ENCODE measurements at regions not wholly inside any gene's neighbourhood (a gene's known extent, or its start where the extent isn't known, plus 50 kb on each side); places are given as distances from the start of the nearest gene placed in this dataset.

DNA sequence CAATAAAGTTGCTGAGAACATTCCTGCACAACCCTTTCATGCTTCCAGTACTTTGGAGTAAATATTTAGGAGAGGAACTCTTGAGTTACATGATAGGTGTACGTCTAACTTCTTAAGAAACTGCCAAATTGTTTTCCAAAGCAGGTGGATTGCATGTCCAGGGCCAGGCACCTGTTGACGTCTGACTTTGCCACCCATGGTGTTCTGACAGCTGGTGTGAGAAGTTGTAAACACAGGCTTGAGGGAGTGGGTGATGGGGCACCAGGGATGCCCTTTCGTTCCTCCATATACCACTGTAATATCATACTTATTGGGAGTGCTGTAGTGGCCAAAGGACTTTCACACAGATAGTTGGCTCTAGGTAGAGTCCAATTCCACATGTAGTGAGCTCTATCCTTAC, 352.1 kb downstream of the GADD45G start:
- Histone ChIP-seq H3K4me2 (replicated peaks; ENCODE audit: extremely low read depth, low read length, poor library complexity, severe bottlenecking) (no peak overlapping the region), H2AFZ (ENCODE audit: insufficient read depth, low read depth, low read length, poor library complexity, severe bottlenecking) (no peak overlapping the region), H3K79me2 (ENCODE audit: insufficient read depth, low read length) (no peaks in the 10 kb centered on the region), H3K4me3 (replicated peaks in 1 of 3; ENCODE audit: low read depth in 2 of 3, low read length in 3 of 3) (no peak overlapping the region), H3K9me3 (replicated peaks in 1 of 2; ENCODE audit: control insufficient read depth in 1 of 2, insufficient read depth in 1 of 2, low read length in 2 of 2) (no peaks in the 10 kb centered on the region), H3K27me3 (ENCODE audit: control insufficient read depth in 2 of 2, insufficient read depth in 2 of 2, low read length in 2 of 2) (no peaks in the 10 kb centered on the region), H3K4me1 (ENCODE audit: control insufficient read depth in 1 of 2, insufficient read depth in 2 of 2, low read length in 2 of 2) (peaks cover 15 to 24% of the 10 kb centered on the region in 2 donors), H3K36me3 (replicated peaks in 1 of 2; ENCODE audit: control insufficient read depth in 1 of 2, insufficient read depth in 2 of 2, low read length in 2 of 2) (no peaks in the 10 kb centered on the region), H4K20me1 (ENCODE audit: insufficient read depth, low read length) (no peaks in the 10 kb centered on the region), H3K9ac (ENCODE audit: insufficient read depth, low read length, poor library complexity, severe bottlenecking) (no peak overlapping the region), H3K27ac (ENCODE audit: low read depth in 1 of 2, low read length in 2 of 2) (no peak overlapping the region)
- no peak for DNase-seq
- WGBS (ENCODE audit: insufficient coverage), result no CpG with 5 or more reads among the region's 3 CpGs
- Mint-ChIP-seq H3K9me3 (peaks cover 0 to 3% (median 0%) of the 10 kb centered on the region in 7 donors), H3K36me3 (no peaks in the 10 kb centered on the region), H3K4me1 (peaks cover 28% of the 10 kb centered on the region), H3K4me3 (no peak overlapping the region), H3K27me3 (ENCODE audit: low read depth in 3 of 3) (peaks cover 0 to 2% (median 1%) of the 10 kb centered on the region in 3 donors), H3K27ac (no peak overlapping the region)
- intact Hi-C loops (cut with micrococcal nuclease), result no loop called here
- TF ChIP-seq, protein P1, sequence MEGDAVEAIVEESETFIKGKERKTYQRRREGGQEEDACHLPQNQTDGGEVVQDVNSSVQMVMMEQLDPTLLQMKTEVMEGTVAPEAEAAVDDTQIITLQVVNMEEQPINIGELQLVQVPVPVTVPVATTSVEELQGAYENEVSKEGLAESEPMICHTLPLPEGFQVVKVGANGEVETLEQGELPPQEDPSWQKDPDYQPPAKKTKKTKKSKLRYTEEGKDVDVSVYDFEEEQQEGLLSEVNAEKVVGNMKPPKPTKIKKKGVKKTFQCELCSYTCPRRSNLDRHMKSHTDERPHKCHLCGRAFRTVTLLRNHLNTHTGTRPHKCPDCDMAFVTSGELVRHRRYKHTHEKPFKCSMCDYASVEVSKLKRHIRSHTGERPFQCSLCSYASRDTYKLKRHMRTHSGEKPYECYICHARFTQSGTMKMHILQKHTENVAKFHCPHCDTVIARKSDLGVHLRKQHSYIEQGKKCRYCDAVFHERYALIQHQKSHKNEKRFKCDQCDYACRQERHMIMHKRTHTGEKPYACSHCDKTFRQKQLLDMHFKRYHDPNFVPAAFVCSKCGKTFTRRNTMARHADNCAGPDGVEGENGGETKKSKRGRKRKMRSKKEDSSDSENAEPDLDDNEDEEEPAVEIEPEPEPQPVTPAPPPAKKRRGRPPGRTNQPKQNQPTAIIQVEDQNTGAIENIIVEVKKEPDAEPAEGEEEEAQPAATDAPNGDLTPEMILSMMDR (IDR thresholded peaks at IDR 0.05), result no peak

DNA sequence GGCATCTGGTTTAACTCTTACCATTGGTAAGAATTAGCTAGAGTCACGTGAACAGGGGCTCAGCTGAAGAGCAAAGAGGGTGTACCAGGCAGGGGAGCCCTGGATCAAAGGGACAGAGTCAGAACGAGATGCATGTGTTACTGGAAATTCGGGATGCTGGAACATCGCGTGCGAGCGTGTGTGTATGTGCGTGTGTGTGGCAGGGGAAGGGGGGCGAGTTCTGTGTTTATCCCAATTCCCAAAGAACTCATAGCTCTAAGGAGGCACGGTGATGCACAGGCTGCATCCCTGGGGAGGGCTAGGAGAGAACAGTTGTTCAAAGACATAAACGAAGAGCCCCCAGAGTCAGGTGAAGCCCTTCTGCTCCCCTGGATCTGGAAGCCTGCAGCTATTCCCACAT, 353.3 kb downstream of the GADD45G start:
- Mint-ChIP-seq H3K4me1 (peaks cover 39% of the 10 kb centered on the region), H3K27me3 (ENCODE audit: low read depth in 3 of 3) (peaks cover 0 to 2% (median 1%) of the 10 kb centered on the region in 3 donors), H3K4me3 (no peak overlapping the region), H3K36me3 (no peaks in the 10 kb centered on the region), H3K9me3 (peaks cover 0 to 1% (median 0%) of the 10 kb centered on the region in 7 donors), H3K27ac (no peak overlapping the region)
- Histone ChIP-seq H3K27me3 (ENCODE audit: control insufficient read depth in 2 of 2, insufficient read depth in 2 of 2, low read length in 2 of 2) (no peaks in the 10 kb centered on the region), H3K4me1 (ENCODE audit: control insufficient read depth in 1 of 2, insufficient read depth in 2 of 2, low read length in 2 of 2) (peaks cover 27 to 35% of the 10 kb centered on the region in 2 donors), H4K20me1 (ENCODE audit: insufficient read depth, low read length) (no peaks in the 10 kb centered on the region), H3K9ac (ENCODE audit: insufficient read depth, low read length, poor library complexity, severe bottlenecking) (no peak overlapping the region), H2AFZ (ENCODE audit: insufficient read depth, low read depth, low read length, poor library complexity, severe bottlenecking) (no peak overlapping the region), H3K27ac (ENCODE audit: low read depth in 1 of 2, low read length in 2 of 2) (no peak overlapping the region), H3K9me3 (replicated peaks in 1 of 2; ENCODE audit: control insufficient read depth in 1 of 2, insufficient read depth in 1 of 2, low read length in 2 of 2) (no peaks in the 10 kb centered on the region), H3K36me3 (replicated peaks in 1 of 2; ENCODE audit: control insufficient read depth in 1 of 2, insufficient read depth in 2 of 2, low read length in 2 of 2) (no peaks in the 10 kb centered on the region), H3K79me2 (ENCODE audit: insufficient read depth, low read length) (no peaks in the 10 kb centered on the region), H3K4me3 (replicated peaks in 1 of 3; ENCODE audit: low read depth in 2 of 3, low read length in 3 of 3) (no peak overlapping the region), H3K4me2 (replicated peaks; ENCODE audit: extremely low read depth, low read length, poor library complexity, severe bottlenecking) (no peak overlapping the region)
- WGBS (ENCODE audit: insufficient coverage), result 100% methylated on average over 2 of the region's 11 CpGs
- no peak for DNase-seq
- TF ChIP-seq, protein P1 (IDR thresholded peaks at IDR 0.05), result no peak
- intact Hi-C loops (cut with micrococcal nuclease), result no loop called here
